ENCODE measurements at regions not wholly inside any gene's neighbourhood (a gene's known extent, or its start where the extent isn't known, plus 50 kb on each side); places are given as distances from the start of the nearest gene placed in this dataset.

DNA sequence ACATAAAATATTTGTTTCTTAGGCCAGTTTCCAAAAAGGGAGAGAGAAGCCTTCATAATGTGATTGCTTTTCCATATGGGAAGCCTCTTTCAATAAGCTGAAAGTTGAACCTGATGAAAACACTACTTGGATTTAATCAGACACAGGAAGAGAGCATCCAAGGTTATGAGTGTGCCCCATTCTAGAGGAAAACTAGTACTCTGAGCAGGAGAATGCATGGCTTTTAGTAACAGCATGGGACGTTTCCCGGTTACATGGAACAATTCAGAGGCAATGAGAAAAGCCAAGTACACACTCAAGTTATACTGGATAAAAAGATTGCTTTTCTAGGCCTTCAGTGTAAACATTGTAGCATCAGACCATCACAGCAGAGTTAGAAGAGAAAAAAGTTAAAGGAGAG, 315.8 kb downstream of the ZNF516 start:
- no peak for DNase-seq

DNA sequence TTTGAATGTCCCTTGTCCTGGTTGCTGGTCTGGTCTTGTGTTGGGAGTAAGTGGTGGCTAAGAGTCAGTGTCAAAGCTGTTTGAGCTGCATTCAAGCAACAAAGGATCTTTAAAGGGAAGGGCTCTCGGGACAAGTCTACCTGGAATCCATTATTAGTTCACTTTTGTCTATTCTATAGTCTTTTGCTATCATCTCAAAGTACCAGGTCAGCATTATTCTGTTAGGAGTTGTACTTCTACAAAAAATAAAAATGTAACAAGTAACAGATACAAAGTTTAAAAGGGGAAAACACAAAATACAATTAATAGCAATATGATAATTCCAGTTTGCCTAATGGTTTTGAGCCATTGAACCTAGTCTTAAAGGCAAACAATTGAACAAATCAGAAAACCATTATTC, 317.9 kb downstream of the ZNF516 start:
- no peak for DNase-seq

DNA sequence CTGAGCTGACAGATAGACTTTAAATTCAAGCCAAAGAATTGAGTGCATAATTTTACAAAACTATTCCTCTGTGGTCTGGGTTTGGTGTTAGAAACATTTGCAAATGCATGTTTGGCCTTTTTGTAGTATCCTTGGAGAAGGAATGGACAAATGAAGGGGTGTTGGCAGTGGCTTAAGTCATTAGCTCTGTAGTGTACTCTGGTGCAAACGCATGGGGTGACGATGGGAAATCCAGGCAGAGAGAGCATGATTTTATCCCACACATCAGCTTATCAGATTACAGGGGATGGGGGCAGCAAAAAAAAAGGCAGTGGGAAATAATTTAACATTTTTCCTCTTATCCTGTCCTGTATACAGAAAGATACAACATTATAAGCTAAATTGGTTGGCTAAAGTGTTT, 320.6 kb downstream of the ZNF516 start:
- DNase-seq = no peak

DNA sequence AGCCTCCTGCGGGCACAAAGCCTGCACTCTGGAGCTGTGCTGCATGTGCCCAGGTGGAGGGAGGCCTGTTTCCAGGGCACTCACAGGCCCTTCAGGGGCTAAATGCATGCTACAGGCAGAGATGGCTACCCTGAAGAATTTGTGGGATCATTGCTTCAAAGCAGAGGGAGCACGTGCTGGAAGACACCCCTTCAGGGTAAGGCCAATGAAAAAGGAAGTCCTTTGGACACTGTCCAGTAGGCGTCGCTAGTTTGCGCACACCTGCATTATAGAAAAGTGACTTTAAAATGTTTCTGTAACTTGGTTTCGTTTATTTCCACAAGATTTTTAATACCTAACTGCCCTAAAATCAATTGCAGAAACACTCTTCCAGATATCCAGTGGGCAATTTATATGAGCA, 325.3 kb downstream of the ZNF516 start:
- no peak for DNase-seq

DNA sequence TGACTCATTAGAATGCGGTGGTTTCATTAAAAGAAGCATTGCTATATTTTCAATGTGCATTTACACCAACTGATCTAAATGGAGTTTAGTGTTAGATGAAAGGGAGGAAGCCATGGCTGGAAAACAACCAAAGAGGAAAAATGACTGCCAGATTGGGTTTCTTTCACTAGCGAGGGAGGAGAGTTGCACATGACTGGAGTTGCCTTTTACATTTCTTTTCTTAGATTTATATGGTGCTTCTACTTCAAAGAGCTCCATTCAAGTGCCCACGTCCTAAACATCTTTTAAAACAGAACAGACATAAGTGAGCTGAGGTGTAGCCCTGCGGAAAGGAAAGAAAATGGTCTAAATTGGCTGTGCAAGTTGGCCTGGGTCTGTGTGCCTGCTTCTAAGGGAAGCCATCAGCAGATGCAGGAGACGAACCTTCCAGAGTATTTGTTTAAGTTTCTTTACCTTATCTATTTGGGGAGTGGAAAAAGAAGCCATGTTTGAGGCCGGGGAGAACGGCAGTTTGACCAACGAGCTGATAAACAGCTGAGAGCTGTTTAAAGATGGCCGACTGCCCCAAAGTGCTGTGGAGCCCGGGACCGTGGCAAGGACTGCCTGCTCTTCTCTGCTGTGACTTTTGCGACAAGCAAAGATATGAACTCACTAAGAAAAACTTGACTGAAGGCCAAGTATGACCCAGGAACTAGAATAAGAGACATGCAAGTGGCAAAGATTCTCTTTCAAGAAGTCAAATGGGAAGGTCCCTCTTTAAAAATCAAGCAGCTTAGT, 327.0 kb downstream of the ZNF516 start:
- DNase-seq = no peak

DNA sequence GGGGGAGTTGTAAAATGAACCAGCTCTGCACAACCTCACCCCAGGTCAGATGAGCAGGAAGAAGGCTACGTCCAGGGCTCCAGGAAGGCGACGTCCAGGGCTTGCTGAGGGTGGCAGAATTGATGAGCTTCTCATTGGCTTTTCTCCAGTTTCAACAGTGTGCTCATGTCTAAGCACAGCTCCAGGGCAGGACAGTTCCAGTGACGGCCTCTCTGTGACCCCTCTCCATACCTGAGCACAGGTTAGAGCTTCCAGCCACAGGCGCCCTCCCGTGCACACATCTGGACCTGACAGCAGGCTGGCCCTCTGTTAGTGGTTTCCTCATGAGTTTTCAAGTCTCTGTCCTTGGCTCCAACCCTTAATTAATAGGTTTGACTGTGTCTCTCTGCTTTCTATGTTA, 327.6 kb downstream of the ZNF516 start:
- DNase-seq = no peak

DNA sequence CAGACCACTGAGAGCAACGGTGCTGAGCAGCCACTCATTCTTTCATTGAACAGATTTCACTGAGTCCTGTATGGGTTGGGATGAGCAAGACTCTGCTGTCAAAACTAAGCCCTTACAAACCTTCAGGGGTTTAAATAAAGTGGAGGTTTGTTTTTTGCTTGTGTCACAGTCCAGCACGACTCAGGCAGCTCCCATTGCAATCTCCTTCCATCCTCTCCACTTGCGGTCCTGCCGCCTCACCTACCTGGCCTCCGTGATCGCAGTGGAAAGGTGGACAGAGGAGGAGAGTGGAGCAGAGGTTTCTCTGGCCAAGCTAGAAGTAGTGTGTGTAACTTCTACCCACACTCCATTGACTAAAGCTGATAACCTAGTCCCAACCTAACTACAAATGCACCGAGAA, 332.2 kb downstream of the ZNF516 start:
- no peak for DNase-seq

DNA sequence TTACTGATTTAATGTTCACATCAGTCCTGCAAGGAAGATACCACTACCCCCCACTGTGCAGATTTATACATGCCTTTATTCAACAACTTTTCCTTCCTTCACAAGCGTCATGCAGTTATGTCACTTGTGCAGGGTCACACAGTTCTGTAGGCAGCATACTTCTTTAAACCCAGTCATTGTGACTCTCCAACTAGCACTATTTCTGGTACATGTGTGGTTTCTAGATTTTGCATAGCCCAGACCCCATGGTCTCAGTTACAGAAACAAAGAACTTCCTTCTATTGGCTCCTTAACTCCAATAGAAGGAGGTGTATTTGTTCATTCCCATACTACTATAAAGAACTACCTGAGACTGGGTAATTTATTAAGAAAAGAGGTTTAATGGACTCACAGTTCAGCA, 333.1 kb downstream of the ZNF516 start:
- DNase-seq = no peak

DNA sequence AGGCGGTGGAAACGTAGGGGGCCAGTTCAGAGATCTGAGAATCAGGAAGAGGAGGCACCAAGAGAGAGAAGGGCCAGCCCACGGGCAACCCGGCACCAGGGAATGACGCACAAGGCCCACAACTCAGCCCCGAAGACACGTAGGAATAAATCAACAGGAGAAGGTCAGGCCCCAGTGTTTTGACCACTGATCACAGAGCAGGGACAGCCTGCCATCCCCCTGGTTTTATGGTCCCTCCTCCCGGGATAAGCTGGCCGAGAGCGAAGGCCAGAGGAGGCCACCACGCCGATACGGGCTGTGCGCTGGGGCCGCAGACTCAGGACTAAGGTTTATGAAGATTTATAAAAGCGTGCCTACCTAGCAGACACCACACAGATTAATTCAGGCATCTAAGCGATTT, 341.4 kb downstream of the ZNF516 start:
- DNase-seq = no peak

DNA sequence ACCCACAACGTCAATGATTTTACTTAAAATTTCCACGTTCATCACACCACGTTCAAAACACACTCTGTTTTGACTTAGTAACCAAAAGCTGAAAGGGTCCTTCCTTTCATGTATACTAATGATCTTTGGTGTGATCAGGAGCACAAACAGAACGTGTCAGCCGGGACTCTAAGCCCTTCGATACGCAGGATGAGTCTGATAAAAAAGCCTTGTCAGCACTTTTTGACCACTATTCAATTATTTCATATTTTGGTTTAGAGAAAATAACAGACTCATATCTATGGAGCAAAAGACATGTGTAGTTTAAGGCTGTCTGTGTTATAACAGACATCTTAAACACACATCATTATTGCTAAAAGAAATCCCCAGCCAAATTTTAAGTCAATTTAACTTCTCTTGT, 345.3 kb downstream of the ZNF516 start:
- no peak for DNase-seq

DNA sequence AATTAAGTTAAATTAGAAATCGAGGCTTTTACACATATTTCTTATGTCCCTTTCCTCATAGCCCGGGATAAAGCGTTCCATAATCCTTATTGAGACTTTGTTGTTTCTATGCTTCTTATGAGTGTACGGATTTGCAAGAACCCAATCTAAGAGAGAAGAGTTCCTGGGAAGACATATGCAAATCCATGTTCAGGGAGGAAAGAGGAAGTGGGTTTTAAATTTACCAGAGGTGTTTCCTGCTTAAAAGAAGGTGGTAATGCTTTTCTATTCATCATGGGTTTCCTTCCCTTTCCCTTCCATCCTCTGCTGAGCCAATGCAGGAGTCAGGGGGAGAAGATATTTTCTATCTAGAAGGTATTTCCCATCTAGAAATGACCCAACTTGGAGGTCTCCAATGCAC, 345.8 kb downstream of the ZNF516 start:
- no peak for DNase-seq

DNA sequence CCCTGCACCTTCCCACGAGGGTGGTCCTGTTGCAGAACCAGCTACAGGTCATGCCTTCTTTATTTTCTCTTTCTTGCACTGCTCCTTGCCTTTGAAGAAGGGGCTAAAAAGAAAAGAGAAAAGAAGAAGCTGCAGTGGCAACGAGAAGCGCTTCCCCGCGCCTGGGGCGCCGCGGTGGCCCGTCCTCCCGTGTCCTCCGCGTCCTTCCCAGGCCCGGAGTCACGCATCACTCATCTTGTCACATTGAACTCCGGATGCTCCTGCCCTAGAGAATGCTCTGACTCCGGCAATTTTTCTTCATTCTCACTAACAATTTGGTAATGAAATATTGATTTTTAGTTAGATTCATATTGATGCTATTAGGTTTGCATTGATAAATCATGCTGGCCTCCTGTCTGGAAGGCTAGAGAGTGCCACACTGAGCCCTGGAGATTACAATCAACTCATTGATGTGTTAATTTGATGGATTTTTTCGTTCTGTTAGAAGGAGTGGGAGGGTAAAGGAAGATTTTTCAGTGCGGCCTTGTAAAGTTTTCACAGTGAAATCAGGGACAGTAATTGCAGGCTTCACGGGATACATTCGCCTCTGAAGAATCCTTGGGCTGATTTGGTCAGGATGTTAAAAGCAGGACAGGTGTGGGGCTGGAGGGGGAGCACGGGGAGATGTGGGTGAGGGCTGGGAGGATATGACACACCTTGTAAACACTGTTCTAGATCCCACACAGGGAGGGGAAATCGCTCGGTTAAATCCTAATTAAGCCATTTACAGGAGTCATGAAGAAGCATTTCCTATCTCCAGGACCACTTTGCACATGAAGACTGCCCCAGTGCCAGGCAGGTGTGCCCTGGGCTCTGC, 349.3 kb downstream of the ZNF516 start:
- no peak for DNase-seq

DNA sequence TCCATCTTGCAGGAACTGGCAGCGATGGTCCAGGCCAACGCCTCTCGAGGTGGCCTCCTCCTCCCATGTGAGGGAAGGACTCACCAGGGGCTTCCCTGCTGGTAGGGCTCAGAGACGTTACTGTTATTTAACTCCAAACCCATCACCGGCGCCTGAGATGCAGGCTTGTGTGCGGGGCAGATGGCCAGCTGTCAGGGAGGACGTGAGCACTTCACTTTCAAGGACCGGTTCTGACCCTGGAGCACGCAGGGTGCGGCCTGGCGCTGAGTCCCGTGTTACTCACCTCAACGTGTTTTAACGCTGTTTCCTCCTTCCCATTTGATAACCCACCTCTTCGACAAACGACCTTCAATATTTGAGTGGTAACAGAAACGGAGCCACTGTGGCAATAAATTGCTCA, 350.2 kb downstream of the ZNF516 start:
- DNase-seq = no peak

DNA sequence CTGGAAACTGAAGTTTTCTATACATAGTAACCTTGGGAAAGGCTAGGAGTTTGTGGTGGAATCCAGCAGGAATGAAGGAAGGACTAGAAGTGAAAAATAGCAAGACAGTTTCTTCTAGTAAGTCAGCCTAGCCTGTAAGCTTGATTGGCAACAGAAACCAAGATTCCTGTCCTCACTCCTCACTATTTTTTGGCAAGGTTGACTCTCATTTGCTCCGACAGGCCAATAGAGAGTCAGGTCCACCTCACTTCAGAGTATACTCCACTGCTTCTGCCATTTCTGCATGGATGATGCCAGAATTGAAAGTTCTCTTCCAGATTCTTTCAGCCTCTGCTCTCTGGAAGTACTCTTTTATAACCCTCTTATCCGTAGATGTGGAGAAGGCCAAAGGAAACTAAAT, 352.4 kb downstream of the ZNF516 start:
- DNase-seq = no peak

DNA sequence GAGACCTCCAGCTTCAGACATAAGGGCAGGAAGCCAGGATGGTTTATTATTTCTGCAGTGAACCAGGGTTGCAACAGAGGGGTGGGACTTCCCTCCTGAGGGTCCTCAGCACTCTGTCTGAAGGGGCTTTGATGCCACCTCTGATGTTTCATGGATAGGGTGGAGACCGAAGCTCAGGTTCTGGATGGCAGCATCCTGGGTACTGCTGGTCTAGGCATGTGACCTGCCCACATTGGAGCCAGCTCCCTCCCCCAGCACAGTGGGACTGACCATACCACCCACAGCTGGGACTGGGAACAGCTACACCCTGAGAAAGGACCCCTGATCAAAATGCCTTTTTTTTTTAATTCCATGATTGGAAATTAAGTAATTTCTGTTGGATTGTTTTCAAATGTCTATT, 355.2 kb downstream of the ZNF516 start:
- no peak for DNase-seq

DNA sequence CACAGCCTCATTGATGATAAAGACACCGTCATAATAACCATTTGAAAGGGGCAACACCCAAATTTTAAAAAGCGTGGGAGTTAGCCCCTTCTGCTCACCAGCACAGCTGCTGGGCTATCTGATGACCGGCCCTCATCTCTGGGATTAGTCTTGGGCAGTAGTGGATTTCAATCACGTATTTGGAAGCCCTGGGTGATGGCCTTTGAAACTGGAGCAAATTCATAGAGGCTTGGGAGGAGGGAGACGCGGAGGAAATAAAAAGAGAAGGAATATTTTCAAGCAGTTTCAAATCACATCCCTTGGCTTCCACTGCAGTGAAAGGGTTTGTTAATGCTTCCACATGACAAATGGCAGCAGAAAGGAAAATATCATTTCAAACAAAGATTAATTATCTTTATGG, 357.8 kb downstream of the ZNF516 start:
- DNase-seq = no peak

DNA sequence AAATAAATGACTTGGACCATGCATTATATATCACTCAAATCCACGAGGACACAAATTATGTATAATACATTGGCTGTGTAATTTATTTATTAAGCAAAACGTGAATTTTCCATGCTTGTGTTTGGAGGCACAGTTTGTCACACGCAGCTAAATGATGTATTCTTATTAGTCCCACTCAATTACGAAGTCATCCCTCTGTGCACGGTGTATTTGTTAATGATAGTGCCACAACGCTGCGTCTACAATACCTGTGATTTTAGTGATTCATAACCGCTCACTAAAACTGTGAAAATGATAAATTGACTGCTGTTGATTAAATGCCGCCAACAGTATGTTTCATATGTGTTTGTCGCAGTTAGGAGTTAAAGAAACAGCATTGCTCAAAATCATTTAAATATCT, 358.3 kb downstream of the ZNF516 start:
- DNase-seq = no peak

DNA sequence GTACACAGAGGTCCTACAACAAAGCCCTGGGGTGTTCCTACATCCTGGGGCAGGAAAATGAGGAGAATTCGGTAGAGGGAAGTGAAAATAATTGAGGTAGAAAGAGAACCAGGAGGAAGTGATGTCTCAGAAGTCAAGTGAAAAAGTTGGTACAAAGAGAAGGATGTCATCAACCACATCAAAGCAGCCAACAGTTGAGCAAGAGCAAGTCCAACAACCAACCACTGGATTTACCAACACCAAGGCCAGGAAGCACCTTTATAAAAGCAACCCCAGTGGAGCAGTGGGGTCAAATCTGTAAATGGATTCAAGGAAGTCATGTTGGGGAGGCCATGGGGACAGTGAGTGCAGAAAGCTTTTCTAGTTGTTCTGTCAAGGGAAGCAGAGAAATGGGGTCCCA, 360.4 kb downstream of the ZNF516 start:
- DNase-seq = no peak

DNA sequence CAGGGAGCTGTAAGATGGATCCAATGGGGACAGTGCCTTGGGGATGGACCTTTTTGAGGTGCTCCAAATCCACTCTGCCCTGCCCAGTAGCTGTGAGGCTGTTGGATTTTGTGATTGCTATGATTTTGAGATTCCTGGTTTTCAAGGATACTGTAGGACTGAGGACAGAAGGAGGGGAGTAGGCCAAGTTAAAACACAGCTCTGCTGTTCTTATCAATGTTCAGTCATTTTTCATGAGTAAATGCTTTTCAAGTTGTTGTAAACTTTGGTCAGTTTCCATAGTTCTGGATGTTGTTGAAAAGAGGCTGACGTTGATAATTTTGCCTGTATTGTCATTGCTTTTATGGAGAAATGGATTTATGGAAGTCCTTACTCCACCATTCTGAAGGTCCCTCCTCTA, 361.2 kb downstream of the ZNF516 start:
- no peak for DNase-seq

DNA sequence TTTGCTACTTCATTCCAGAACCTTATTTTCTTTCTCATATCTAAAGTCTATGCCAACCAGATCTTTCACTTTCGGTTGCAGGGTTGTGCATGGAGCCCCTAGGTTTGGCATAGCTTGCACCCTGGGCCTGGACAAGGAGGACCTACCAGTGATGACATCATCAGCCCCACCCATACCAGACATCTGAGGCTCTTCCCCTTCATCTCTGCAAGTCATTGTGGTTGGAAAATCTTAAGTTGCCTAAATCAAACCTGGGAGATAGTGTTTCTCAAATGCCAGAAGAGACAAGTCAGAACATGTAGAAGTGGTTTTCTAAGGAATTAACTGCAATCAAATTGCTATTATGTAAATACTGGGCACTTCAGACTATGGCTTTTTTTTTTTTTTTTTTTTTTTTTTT, 363.3 kb downstream of the ZNF516 start:
- no peak for DNase-seq

DNA sequence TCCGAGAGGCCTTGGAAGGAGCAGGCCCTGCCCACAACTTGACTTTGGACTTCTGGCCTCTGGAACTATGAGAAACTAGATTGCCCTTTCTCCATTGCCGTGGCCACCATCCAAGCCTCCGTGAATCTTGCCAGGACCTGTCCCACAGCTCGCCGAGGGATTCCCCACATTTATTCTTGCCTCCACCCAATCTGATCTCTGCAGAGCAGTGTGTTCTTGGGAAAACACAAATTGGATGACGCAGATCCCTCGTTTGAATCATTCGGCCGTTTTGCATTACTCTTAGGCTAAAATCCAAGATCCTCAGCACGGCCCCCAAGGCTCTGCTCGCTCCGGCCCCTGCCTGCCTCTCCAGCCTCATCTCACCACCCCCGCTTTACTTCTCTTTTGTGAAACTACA, 364.2 kb downstream of the ZNF516 start:
- DNase-seq = no peak

DNA sequence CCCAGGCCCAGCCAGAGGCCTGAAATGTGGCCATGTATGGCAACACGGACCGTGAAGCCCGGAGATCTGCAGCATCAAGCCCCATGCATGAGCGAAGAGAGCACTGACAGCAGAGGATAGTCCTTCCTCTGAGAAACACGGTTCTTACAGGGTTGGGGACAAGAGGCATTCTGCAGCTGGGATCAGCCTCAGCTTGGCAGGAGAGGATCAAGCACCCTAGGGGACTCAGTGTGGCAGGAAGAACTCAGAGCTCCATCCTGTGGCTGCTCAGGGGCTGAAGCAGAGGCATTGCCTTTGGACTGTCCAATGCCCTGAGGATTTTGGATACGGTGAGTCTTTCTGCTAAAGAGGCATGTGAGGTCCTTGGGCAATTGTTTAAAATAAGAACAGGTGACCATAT, 368.7 kb downstream of the ZNF516 start:
- no peak for DNase-seq

DNA sequence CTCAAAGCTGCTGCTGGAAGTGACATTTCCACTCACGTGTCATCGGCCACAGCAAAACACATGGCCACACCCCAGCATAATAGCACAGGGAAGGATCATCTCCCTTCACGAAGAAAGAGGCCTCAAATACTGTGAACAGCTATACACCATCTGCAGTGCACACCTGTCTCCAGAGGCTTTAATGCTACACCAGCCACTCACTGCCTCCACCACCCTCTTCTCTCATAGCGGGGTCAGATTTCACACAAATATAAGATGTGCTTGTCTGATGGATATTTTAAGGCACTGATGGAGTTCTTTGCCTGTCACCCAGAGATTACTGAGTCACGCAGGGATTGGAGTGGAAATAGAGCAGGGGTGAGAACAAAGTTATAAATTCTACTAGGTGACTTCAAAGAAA, 374.0 kb downstream of the ZNF516 start:
- peak; percentile 15 for DNase-seq

DNA sequence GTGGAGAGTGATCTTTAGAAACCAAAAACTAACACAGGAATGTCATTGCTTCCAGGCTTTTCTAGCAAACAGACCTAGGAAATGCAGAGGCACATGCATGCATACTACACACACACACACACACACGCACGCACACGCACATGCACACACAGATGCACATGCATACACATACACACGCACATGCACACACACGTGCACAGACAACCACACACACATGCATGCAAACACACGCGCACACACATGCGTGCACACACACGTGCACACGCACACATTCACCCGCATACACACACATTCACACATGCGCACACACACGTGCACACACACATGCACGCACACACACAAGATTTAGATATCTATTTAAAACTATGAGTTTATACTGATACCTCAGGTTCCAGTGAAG, 379.5 kb downstream of the ZNF516 start:
- no peak for DNase-seq

DNA sequence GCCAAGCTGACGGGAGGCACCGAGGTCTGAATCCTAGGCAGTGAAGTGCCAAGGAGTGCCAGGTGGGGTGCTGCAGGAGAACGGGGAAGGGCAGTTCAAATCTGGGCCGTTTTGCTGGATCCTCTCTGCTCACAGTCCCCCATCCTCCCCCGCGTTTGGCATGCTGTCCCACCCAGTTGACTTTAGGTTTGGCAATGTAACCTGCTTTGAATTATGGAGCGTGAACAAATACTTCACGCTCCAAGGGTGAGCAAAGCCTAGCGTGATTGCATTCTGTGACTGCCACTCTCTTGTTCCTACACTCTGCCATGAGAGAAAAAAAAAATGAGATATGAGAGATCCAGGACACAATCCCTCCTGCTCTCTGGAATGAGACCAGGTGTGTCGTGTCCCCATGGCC, 381.9 kb downstream of the ZNF516 start:
- DNase-seq = no peak
